IPS DF 4.7 (cell line): ENCODE measurements at regions not wholly inside any gene's neighbourhood (a gene's known extent, or its start where the extent isn't known, plus 50 kb on each side); places are given as distances from the start of the nearest gene placed in this dataset.
"Not testable (repeated sequence)": the region's sequence is repeated elsewhere in the genome, so short reads cannot be mapped to it uniquely, and the experiment has no call there.

ENCODE experiments used
- DNase-seq: peaks from one replicate; pipeline ENCODE4 v3.0.0-alpha.2; 2013; ENCODE audit warnings: low spot score; ENCODE audit errors: extremely low read depth

DNA sequence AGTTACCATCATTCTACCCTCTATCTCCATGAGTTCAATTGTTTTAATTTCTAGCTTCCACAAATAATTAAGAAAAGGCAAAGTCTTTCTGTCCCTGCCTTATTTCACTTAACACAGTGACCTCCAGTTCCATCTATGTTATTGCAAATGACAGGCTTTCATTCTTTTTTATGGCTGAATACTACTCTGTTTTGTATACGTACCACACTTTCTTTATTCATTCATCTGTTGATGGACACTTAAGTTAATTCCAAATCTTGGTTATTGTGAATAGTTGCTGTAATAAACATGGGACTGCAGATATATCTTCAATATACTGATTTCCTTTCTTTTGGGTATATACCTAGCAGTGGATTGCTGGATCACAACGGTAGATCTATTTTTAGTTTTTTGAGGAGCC, 314.1 kb downstream of the SV2B start:
- no peak for DNase-seq

DNA sequence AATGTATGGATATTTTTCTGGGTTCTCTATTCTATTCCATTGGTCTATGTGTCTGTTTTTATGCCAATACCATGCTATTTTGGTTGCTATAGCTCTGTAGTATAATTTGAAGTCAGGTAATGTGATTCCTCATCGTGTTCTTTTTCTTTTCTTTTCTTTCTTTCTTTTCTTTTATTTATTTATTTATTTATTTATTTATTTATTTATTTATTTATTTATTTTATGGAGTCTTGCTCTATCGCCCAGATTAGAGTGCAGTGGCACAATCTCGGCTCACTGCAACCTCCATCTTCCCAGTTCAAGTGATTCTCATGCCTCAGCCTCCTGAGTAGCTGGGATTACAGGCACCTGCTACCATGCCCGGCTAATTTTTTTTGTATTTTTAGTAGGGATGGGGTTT, 315.2 kb downstream of the SV2B start:
- DNase-seq, result not testable (repeated sequence)

DNA sequence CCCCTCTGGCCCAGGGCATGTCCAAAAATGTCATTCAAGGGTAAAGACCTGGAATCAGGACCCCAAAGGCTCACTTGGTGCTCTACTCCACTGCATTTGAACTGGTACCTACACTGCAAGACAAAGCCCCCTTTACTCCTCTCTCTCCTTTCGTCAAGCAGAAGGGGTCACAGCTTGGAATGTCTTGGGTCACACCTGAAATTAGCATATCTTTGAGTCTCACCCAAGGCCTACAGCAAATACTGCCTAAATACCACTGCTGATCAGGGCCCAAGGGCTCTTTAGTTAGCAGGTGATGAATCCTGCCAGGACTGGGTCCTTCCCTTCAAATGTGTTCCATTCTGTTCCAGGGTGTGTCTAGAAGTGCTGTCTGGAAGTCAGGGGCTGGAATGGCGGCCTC, 320.6 kb downstream of the SV2B start:
- no peak for DNase-seq

DNA sequence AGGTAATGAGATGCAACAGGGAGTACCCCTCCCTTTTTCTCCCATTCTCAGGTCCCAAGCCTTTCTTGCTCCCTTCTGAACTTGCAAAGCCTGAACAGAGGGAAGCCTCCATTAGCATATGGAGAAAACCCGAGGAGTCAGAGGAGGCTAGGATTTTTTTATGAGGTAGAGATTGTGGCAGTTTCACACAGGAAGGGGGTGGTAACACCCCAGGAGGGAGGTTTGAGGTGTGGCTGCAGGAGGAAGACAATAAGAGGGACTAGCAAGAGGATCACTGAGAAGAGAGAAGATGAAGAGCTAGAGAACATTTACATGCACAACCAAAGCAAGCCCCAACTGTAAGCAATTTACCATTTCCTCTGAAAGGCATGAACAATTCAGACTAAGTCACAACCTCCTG, 322.7 kb downstream of the SV2B start:
- DNase-seq, result no peak

DNA sequence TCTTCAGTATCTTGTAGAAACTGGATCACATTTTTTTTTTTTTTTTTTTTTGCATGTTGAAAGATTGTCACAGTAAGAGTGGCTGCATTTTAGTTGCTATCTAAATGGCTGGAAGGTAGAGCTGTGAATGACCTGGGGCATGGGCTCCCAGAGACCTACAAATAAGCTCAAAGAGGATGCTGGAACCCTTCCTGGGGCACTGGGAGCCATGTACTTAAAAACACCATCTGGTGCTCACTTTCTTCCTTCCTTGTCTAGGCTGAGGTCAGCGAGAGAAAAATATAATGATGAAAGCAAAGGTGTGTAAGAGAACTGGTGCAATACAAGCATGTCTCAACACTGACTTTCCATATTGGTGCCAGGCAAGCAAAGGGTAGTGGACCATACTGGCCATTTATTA, 323.9 kb downstream of the SV2B start:
- DNase-seq, result no peak

DNA sequence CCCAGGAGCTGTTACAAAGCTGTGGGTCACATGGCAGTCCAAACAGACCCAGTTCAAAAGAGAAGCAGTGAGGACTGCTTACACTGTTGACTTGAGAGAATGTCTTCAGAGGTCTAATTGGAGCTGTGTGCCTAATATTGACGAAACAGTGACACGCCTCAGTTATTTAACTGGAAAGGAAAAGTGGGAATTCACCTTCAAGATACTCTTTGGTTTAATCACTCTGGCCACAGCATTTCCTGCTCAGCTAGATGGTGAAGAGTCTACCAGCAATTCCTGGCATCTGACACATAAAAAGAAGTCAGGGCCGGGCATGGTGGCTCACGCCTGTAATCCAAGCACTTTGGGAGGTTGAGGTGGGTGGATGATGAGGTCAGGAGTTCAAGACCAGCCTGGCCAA, 326.4 kb downstream of the SV2B start:
- no peak for DNase-seq

DNA sequence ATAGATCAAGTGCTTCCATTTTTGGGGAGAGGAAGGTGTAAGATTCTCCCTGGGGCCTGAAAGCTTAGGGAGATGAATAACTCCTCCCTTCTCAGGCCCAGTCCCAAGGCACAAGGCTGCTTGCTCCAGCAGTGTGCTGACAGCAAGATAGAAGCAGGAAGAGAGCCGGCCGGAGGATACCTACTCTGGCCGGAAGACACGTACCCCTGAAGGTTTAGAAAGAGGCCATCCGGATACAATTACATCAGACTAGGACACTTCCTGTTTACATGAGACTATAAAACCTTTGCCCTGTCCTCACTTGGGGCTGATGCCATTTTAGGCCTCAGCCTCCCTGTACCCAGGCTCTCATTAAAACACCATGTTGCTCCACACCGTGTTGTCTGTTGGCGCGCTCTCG, 329.9 kb downstream of the SV2B start:
- DNase-seq, result no peak

DNA sequence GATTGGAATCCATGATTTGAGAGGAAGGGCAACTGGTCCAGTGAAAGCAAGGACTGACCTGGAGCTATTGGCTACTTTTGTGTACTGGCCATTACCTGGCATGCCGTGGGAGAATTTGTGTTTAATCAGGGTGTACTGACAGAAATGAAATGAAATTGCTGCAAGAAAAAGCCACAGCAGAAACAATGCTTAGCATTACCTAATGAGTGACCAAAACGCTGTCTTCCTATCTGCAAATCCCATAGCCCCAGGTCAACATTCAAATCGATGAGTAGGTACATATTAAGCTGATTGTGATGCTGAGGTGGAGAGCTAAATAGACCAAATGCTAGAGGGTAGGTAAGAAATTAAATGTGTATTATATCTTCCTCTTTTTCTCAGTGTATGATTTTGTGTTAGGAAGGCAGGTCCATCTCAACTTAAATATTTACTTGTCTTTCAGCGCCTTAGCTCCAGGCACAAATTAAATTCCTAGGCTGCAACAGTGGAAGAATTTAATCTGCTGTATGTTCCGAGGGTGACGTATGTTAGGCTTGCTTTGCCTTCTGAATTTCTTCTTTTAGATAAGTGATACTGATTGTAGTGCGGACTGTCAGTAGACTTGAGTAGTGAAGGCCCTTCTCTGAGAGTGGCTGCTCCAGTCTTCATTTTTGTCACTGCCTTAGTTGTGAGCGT, 331.1 kb downstream of the SV2B start:
- DNase-seq, result no peak

DNA sequence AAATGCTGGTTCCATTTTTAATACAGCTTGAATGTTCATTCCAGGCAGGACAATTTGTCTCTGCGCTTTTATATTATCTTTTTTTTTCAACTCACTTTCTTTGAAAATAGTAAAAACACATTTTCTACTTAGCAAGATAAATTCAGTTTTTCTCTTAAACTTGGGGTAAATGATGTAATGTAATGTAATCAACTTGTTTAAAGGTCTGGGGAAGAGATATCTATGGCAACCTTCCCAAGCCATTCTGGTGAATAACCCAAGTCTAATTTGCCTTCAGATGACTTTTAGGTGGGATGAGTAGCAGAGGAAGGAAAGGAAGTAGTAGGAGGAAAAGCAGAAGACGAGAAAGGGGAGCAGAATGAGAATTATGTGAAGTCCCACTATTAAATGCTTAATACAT, 335.1 kb downstream of the SV2B start:
- no peak for DNase-seq

DNA sequence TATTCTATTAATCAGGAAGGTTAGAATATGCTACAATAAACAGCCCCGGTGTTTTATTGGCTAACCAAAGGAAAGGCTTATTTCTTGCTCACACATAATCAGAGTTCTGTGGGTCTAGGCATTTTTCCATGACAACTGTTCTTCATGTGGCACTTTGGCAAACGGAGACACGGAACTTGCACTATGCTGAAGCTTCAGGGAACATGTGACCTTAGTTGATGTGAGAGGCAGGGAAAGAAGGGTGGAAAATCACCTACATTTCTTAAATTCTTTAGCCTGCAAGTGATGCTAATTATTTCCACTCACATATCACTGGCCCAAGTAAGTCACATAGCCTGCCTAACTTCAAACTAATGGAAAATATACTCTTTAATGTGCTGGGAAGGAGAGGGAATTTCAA, 344.6 kb downstream of the SV2B start:
- no peak for DNase-seq

DNA sequence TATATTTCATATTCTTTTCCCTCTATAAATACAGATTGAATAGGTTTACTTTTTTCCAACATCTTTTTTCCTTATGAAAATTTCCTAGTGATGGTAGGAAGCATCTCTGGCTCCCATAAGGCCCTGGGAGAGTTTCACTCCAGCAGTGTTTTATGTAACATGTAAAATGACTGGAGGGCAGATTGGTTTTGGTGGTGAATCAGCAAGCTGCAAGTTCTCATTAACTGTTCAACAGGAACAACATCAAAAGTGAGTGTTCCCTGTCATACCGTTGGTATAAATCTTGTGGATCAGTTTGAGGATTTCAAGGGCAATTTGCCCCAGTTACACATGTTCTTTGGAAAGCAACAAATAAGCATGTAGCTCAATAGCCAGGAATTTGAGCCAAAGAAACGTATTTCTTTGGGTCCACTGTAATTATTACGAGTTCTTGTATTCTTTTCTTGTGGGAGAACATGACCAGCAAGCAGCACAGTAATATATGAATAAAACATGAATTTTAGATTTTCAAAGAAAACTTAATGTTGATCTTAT, 345.7 kb downstream of the SV2B start:
- DNase-seq, result no peak

DNA sequence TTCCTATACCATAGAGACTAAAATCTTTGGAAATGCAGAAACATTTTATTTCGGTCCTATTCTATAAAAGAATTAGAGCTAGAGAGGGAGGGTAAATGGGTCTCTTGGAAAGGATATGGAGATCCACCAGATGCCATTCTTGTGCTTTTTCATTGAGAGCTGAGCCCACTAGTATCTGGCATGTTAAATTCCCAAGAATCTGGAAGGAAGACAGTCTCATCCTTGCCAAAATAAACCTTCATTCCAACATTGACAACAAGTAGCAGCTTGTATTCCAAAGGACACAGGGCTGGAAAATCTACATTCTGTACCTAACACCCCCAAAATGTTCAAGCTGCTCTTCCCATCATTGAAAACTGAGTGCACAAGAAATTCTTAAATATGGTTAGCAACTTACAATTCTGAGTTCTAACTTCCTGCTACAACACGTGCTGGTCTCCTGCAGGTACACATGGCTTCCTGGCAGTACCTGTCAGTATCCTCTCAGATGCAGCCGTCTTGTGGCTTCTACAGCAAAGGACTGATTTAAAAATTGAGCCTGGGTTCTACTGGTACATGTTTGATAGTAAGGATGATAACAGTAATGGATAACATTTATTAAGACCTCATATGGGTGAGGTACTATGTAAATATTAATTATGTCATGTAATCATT, 348.1 kb downstream of the SV2B start:
- DNase-seq, result no peak

DNA sequence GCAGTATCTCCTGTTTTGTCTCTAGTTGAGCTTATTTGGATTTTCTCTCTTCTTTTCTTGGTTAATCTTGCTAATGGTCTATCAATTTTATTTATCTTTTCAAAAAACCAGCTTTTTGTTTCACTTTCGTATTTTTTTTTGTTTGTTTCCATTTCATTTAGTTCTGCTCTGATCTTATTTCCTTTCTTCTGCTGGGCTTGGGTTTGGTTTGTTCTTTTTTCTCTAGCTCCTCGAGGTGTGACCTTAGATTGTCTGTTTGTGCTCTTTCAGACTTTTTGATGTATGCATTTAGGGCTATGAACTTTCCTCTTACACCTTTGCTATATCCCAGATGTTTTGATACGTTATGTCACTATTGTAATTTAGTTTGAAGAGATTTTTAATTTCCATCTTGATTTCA, 353.3 kb downstream of the SV2B start:
- not testable (repeated sequence) for DNase-seq

DNA sequence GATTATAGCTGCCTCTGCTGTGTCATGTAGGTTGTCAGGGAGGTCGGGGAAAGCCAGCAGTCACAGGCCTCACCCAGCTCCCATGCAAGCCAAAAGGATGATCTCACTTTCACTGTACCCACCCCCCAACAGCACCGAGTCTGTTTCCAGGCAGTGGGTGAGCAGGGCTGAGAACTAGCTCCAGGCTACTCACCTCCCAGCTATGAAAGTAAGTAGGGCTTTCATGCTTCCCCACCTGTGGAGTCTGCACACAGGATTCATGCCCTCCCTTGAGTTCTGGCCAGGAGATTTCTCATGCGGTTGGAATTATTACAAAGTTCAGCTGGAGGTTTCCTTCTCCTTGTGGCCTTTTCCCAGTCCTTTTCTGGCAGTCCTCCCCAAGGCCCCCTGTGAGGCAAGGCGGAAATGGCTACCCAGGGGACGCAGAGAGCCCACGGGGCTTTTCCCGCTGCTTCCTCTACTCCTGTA, 356.2 kb downstream of the SV2B start:
- DNase-seq, result no peak

DNA sequence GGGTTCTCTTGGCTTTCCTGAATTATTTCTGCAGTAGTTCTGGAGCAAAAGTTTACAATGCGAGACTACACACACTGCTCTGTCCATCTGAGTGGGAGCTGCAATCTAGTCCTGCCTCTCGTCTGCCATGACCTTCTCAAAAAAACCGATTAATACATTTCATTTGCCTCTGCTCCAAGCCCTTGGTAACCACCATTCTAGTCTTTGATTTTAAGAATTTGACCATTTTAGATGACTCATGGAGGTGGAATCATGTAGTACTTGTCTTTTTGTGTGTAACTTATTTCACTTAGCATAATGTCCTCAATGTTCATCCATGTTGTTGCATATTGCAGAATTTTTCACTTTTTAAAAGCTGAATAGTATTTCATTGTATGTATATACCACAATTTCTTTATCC, 356.9 kb downstream of the SV2B start:
- no peak for DNase-seq

DNA sequence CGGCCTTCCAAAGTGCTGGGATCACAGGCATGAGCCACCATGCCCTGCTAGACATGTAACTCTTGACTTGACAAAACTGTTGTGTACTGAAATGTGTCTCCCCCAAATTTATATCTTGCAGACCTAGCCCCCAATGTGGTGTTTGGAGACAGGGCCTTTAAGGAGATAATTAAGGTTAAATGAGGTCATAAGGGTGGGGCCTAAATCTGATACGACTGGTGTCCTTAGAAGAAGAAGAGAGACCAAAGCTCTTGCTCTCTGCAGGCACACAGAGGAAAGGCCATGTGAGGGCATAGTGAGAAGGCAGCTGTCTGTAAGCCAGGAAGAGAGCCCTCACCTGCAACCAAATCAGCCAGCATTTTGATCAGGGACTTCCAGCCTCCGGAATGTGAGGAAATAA, 361.3 kb downstream of the SV2B start:
- DNase-seq, result no peak

DNA sequence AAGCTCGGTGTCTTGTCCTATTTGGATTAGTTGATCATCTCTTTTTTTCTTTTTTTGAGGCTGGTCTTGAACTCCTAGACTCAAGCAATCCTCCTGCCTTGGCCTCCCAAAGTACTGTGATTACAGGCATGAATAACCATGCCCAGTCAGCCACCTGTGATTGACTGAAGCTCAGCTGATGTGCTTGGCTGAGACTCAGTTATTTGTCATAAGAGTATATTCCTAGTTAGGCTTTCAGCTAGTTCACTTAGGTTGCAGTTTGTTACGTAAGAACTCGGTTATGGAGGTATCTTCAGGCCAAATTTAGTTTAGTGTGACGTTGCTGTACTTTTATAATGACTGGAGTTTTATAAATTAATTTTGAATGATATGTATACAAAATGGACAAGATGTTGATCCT, 365.0 kb downstream of the SV2B start:
- DNase-seq, result no peak

DNA sequence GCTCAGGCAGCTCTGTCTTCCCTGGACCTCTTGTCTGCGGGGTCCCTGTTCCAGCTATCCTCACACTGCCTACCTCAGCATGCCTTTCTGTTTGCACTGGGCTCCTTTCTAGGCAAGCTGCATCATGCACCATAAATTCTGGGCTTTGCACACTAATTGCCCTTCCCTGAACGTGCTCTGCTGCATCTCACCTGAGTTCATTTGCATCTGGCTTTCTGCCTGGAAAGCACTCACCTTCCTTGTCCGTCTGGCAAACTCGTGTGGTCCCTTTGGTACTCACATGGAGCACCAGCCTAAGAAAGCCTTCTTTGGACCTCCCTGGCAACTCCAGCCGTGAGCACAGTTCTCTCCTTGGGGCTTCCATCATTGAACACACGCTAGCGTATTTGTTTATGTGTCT, 365.6 kb downstream of the SV2B start:
- no peak for DNase-seq

DNA sequence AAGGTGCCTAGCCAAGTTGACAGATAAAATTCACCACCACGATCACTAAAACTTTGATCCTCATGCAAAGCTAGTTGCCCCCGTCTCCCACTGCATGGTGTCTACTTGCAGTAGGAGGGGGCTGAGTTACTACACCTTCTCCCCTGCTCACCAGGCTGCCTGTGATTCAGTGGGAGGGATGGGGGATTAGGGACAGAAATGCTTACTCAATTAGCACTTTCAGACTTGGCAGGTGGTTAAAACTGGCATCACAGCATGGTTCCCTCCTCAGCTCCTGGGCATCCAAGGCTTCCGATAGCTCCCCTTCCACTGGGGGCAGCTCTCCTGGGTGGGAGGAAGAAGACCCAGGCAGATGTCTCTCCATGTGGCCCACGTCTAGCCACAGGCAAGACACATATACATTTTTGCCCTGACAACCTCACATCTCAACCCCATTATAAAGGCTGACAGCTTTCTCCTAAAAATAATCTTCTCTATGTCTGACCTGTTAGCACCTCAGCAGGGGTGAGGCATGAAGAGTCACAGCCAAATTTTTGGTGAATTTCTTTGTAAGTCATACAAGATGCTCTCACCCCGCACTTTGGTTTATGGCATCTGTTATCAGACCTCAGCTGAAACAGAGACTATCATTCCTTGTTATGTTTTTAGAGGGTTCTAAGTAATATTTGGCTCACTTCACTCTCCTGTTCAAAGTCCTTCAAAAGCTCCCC, 369.0 kb downstream of the SV2B start:
- DNase-seq, result no peak

DNA sequence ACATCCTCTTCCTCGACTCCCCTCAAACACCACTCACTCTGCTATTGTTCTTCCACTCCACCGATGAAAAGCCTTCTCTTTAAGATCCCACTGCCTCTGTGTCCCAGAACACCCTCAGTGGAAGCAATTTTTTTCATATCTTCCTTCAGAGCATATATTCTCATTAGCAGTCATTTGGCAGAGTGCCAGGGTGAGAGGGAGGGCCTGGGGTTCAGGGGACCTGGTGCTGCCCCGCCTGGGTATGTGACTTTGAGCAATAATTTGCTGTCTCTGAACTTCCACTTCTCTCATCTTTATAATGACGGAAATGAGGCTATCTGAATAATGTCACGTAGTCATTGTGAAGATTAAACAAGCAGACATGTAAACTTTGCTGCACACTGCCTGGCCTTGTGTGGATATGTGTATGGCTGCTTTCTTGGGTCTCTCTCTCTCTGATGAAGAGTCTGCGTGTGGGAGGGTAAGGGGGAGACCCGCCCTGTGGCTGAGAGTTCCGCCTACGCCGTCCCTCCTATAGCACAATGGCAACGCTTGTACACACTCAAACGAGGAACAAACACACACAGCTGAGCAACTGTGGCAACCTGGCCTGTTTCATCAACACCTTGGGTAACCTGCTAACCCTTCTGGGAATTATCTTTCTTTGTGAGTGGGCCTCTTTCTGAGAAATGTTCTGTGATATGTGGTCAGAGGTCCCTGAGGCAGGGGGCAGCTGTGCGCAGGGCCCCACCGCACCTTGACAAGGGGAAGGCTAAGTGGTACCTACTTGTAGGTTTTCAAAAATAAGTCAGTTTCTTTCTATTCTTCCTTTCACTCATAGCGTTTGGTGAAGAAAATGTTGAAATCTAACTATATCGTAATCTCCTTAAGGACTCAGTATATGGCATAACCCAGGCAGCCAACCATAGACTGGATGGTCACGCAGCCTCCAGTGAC, 369.8 kb downstream of the SV2B start:
- no peak for DNase-seq

DNA sequence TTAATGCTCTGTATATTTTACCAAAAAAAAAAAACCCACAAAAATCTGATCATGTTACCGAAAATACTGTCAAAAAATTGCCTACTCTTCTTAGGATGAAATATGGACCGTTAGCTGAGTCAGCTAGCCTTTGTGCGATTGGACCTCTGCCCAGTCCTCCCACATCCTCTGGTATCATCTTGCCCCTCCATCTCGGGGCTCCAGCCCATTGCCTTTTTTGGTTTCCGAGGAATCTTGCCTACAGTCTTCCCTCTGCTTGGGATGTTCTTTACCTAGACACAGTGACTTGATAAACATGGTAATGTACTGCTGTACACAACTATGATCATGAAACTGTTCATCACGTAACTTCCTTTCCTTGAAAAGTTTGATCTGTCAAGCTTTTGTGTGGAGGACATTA, 371.4 kb downstream of the SV2B start:
- DNase-seq, result no peak
